ENCODE measurements at regions not wholly inside any gene's neighbourhood (a gene's known extent, or its start where the extent isn't known, plus 50 kb on each side); places are given as distances from the start of the nearest gene placed in this dataset.

DNA sequence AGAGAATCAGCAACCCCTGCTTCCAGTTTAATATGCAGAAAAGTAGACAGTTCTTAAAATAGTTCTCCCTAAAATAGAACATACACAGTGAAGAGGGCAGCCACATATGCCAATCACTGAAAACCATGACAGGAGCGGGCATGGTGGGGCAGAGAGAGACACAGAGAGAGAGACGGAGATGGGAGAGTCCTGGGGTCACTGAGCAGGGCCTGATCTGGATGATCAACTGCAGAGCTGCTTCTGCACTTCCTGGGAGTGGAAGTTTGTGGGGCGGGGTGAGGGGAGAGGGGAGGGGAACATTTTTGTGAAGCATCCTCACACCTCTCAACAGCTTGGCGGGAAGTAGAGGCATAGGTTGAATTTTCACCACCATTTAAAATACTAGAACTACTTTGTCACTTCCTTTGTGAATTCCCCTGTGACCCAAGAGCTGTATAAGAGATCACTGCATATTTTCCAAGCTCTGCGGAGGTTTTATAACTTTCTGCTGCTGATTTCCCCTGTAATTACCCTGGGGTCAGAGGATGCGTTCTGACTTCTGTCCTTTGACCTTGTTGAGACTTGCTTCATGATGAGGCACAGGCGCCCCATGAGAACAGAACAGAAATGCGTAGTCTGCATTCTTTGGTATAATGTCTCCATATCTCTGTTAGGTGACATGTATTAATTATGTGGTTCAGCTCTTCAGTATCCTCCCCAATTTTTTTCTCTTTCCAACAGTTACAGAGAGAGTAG lies 419.4 kb downstream of the BRD1 start:
- TF ChIP-seq, protein P1, sequence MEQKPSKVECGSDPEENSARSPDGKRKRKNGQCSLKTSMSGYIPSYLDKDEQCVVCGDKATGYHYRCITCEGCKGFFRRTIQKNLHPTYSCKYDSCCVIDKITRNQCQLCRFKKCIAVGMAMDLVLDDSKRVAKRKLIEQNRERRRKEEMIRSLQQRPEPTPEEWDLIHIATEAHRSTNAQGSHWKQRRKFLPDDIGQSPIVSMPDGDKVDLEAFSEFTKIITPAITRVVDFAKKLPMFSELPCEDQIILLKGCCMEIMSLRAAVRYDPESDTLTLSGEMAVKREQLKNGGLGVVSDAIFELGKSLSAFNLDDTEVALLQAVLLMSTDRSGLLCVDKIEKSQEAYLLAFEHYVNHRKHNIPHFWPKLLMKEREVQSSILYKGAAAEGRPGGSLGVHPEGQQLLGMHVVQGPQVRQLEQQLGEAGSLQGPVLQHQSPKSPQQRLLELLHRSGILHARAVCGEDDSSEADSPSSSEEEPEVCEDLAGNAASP (CRISPR knock-in tag; IDR thresholded peaks at IDR 0.05; ENCODE audit: borderline replicate concordance) = no peak
- TF ChIP-seq RELA (CRISPR knock-in tag; IDR thresholded peaks at IDR 0.05) = no peak
- no peak for TF ChIP-seq ZMYM3 (CRISPR knock-in tag; IDR thresholded peaks at IDR 0.05)
- TF ChIP-seq, protein P2, sequence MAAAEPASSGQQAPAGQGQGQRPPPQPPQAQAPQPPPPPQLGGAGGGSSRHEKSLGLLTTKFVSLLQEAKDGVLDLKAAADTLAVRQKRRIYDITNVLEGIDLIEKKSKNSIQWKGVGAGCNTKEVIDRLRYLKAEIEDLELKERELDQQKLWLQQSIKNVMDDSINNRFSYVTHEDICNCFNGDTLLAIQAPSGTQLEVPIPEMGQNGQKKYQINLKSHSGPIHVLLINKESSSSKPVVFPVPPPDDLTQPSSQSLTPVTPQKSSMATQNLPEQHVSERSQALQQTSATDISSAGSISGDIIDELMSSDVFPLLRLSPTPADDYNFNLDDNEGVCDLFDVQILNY (CRISPR knock-in tag; conservative IDR thresholded peaks at IDR 0.05) = no peak
- no peak for TF ChIP-seq HCFC1 (IDR thresholded peaks at IDR 0.05; ENCODE audit: low read depth, low read length)
- TF ChIP-seq TBP (CRISPR knock-in tag; IDR thresholded peaks at IDR 0.05) = no peak
- TF ChIP-seq, protein P3, sequence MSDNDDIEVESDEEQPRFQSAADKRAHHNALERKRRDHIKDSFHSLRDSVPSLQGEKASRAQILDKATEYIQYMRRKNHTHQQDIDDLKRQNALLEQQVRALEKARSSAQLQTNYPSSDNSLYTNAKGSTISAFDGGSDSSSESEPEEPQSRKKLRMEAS (IDR thresholded peaks at IDR 0.05) = no peak
- TF ChIP-seq NFE2L2 (IDR thresholded peaks at IDR 0.05; ENCODE audit: low read length) = no peak
- TF ChIP-seq, protein P4, sequence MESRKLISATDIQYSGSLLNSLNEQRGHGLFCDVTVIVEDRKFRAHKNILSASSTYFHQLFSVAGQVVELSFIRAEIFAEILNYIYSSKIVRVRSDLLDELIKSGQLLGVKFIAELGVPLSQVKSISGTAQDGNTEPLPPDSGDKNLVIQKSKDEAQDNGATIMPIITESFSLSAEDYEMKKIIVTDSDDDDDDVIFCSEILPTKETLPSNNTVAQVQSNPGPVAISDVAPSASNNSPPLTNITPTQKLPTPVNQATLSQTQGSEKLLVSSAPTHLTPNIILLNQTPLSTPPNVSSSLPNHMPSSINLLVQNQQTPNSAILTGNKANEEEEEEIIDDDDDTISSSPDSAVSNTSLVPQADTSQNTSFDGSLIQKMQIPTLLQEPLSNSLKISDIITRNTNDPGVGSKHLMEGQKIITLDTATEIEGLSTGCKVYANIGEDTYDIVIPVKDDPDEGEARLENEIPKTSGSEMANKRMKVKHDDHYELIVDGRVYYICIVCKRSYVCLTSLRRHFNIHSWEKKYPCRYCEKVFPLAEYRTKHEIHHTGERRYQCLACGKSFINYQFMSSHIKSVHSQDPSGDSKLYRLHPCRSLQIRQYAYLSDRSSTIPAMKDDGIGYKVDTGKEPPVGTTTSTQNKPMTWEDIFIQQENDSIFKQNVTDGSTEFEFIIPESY (CRISPR knock-in tag; IDR thresholded peaks at IDR 0.05) = no peak
- TF ChIP-seq, protein P5, sequence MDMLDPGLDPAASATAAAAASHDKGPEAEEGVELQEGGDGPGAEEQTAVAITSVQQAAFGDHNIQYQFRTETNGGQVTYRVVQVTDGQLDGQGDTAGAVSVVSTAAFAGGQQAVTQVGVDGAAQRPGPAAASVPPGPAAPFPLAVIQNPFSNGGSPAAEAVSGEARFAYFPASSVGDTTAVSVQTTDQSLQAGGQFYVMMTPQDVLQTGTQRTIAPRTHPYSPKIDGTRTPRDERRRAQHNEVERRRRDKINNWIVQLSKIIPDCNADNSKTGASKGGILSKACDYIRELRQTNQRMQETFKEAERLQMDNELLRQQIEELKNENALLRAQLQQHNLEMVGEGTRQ (IDR thresholded peaks at IDR 0.05; ENCODE audit: low read depth, low read length) = no peak
- TF ChIP-seq, protein P5 (CRISPR knock-in tag; IDR thresholded peaks at IDR 0.05; ENCODE audit: borderline replicate concordance) = no peak

Data from HepG2 (cell line).